GM12874 (cell line): ENCODE measurements at regions not wholly inside any gene's neighbourhood (a gene's known extent, or its start where the extent isn't known, plus 50 kb on each side); places are given as distances from the start of the nearest gene placed in this dataset.

Experiments used
- TF ChIP-seq, protein P1 (sequence below): IDR thresholded peaks from 2 replicates; pipeline ENCODE4 v1.5.1; 2011; ENCODE audit warnings: low read depth, mild to moderate bottlenecking, control low read depth, low read length, moderate library complexity; ENCODE audit not compliant: insufficient read depth

GRCh38 chr5:68147659-68148058 lies 67.9 kb upstream of the PIK3R1 start:
- TF ChIP-seq, protein P1, sequence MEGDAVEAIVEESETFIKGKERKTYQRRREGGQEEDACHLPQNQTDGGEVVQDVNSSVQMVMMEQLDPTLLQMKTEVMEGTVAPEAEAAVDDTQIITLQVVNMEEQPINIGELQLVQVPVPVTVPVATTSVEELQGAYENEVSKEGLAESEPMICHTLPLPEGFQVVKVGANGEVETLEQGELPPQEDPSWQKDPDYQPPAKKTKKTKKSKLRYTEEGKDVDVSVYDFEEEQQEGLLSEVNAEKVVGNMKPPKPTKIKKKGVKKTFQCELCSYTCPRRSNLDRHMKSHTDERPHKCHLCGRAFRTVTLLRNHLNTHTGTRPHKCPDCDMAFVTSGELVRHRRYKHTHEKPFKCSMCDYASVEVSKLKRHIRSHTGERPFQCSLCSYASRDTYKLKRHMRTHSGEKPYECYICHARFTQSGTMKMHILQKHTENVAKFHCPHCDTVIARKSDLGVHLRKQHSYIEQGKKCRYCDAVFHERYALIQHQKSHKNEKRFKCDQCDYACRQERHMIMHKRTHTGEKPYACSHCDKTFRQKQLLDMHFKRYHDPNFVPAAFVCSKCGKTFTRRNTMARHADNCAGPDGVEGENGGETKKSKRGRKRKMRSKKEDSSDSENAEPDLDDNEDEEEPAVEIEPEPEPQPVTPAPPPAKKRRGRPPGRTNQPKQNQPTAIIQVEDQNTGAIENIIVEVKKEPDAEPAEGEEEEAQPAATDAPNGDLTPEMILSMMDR, result no peak

- TF ChIP-seq, protein P1, result no peak
These were observed 74.1 kb upstream of the PIK3R1 start for GRCh38 chr5:68141494-68141893.

GRCh38 chr5:68140763-68141162 lies 74.8 kb upstream of the PIK3R1 start:
- TF ChIP-seq, protein P1, result no peak

DNA sequence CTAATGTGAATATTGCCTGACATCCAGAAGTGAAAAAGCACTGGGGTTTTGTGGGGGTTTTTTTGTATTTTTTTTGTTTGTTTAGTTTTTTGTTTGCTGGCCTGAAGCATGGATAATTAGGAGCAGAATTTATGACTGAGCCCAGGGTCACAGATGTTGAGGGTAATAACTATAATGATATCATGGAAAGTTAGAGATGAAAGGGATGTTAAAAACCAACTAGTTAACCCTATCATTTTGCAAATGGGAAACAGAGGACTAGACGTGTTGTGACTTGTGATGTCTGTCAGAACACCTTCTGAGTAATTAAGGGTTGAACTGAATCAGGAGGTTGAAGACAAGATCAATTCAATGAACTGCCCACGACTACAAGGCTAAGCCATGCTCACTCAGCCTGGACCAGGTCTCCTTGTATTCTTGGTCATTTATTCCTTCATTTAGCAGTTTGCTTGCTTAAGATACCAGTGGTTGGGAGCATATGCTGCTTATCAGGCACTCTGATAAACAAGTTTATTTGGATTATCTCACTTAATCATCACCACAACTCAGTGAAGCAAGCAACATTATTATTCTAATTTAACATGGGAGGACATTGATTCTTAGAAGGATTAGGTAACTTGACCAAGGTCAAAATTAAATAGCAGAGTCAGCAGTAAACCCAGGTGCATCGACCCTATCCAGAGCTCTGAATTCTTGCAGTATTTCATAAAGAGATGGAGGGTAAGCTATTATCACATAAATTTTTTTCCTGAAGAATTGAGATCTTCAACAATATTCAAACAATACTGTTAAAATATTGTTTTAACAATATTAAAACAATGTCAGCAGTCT lies 75.7 kb upstream of the PIK3R1 start:
- TF ChIP-seq, protein P1, result no peak

DNA sequence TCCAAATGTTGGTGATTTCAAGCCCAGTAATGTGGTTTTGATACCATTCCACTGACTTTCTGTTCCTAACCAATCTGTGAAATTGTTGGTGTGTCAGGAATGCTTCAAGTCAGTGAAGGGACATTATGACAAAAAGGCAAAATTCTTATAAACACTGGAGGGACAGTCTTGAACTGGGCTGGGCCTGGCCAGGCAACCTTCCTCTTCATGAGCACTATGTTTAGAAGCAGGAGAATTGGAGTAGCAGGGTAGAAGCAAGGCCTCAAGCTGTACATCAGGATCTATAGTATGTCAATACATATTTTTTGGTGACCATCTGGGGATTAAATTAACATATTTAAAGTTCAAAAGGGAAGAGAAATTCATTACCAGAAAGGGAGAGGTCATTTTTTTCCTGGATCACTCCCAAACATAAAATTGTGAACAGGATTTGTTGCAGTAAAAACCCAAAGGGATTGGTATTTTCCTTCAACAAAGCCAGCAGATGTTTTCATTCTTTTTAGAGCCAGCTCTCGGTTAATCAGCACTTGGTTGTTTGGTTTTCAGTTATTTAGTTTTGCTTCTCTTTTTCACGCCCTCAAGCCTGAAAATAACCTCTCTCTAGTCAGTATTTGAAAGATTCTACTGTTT lies 77.9 kb upstream of the PIK3R1 start:
- TF ChIP-seq, protein P1, result no peak

DNA sequence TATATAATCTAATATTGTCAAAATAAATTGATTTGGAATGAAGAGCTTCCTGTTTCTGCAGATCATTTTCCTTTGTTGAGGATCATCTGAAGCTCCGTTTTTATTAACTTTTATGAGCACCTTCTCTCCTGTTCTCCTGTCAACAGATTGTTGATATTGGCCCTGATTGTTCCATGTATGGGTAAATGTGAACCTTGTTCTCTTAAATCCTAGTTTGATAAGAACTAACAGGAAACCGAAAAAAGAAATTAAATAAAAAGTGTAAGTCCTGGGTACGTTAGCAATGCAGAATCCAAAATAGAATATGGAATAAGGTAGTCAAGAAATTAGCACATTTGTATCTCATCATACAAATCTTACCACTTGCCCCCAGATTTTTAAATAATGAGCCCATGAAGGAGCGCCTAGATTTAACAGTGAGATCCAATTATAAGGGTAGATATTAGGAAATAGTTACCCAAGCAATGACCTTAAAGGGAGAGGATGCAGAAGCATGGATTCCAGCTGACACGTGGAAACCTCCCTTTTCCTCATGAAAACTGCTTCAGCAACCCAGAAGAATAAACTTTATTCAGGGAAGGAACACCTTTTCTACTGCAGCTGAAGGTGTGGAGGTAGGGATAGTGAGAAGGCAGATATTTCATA lies 80.8 kb upstream of the PIK3R1 start:
- TF ChIP-seq, protein P1, result no peak

DNA sequence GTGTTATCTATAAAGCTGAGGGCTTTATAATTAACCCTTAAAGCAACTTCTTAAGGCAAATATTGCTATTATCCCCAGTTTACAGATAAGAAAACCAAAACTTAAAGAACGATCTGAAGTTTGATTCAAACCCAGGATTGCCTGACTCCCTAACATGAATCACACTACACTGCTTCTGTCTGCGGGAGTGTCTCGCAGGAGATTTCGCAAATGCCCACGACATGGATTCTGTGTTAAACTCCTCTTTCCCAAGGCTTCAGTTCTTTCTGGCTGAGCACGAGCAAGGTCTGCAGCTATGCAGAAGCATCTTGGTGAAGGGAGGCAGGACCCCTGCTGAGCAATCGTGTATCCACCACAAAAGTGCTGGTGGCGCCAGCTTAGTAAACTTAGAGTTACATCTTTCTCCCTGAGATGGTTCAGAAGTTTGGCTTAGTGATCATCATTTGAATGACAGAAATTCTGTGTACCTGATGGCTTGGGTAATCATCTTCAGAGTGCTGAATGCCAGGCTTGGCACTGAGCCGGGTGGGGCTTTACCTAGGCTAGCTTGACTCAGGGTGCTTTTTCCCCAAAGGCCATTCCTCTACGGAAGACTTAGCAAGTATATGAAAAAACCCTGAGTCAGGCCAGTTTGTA lies 81.4 kb upstream of the PIK3R1 start:
- TF ChIP-seq, protein P1, result no peak
